KBM-7 (cell line): ENCODE measurements at regions not wholly inside any gene's neighbourhood (a gene's known extent, or its start where the extent isn't known, plus 50 kb on each side); places are given as distances from the start of the nearest gene placed in this dataset.
A peak's percentile ranks its signal among the peaks of the same experiment; 100 is the strongest.
"Not testable (repeated sequence)": the region's sequence is repeated elsewhere in the genome, so short reads cannot be mapped to it uniquely, and the experiment has no call there.

Experiments used
- DNase-seq: peaks from one replicate; pipeline ENCODE4 v3.0.0-alpha.2; 2015
- in situ Hi-C: fragments of 300-500 bp; cut with MboI; formaldehyde crosslinking; loops from 2 replicates; pipeline ENCODE4 v1.14.3; 2020; ENCODE audit warnings: low sequenced_read_pairs, low pct_unique_long_range_greater_than_20kb, mixed read lengths

DNA sequence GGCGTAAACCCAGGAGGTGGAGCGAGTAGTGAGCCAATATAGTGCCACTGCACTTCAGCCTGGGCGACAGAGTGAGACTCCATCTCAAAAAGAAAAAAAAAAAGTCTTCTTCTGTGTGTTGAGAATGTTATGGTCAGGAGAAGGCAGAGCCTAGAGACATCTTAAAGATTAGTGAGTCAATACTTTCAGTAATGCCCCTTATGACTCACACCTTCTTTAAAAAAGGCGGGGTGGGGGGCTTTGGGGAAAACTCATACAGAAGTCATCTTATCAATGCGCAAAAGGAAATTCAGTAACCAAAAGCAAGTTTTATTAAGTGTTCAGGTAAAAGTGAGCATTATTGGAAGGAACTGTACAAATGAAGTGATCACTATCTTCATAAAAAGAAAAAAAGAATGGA is 1369.8 kb upstream of the LRRTM3 start:
- no peak for DNase-seq
- in situ Hi-C loops = no loop called here

DNA sequence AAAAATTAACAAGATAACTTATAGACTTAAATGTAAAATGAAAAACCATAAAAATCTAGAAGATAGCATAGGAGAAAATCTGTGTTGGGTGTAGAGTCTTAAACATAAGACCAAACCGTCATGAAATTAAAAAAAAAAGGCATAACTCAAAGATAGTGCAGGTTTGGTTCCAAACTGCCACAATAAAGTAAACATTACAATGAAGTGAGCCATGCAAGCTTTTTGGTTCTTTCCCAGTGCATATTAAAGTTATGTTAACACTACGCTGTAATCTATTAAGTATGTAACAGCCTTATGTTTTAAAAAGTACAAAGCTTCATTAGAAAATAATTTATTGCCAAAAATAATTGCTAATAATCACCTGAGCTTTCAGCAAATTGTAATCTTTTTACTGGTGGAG is 1366.5 kb upstream of the LRRTM3 start:
- in situ Hi-C loops = no loop called here
- DNase-seq = no peak

DNA sequence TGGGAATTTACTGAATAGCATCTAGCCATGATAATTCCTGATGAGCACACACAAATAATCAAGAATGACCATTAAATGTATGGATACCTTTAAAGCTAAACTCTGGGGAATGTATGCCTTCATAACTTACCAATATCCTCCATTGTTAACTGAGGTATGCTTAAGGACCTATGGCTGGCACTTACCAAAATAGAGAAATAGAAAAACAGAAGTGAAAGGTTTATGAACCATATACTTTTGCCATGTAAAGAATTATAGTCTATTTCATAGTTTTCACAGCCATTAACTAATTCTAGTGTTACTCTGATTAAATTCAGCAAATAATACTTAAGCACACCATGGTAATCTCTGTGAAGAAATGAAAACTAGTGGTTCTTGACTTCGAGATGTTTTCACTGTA is 1360.6 kb upstream of the LRRTM3 start:
- in situ Hi-C loops = no loop called here
- no peak for DNase-seq

DNA sequence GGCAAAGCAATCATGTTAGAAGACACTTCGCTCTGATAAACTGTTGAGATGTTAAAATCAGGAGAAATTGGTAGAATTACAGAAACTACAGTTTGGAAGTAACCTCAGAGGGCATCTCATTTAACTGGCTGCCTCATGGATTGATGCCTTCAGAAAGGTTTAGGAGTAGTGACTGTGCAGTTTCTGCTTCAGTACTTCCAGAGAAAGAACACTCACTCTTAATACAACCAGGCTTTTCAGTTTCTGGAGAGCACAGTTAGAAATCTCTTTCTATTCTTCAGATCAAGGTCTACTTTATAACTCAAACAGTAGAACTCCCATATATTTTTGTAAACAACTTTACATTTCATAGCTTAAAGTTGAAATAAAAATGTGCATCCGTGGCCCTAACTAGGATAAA is 1358.9 kb upstream of the LRRTM3 start:
- in situ Hi-C loops = no loop called here
- DNase-seq = no peak

DNA sequence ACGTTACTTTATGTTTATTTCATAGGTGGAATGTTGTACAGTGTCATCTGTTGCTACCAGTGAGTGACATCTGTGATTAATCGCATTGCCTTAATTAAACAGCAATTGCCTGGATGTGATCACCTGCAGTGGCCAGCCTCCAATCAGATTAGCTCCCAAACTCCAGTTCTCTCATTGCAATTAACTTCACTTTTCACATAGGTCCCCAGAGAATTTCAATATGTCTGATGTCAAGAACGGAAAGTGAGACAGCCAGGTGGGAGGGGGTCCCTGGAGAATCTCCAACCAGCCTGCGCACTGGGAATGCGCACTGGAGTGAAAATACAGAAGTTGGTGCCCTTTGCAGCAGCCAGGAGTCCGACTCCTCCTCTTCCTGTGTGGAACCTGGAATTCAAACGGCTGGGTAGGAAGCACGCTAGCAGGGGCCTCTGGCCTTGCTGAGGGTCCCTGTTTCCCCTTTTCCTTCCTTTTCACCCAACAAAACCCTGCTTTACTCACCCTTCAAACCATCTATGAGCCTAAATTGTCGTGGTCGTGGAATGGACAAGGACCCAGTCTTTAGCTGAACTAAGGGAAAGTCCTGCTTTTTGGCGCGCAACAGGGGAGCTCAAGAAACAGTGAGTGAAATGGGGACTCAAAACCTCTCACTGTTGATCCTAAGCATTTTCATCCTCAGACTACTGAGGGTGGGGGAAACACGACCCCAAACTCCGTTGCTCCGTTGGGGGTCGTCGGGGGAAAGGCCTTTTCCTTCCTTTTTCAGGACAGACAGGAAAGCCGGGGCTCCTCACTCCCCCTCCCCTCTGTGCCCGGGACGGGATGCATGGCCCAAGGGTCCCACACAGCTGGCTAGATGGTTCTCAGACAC is 1355.5 kb upstream of the LRRTM3 start:
- in situ Hi-C loops = no loop called here
- peak; percentile 90 for DNase-seq

DNA sequence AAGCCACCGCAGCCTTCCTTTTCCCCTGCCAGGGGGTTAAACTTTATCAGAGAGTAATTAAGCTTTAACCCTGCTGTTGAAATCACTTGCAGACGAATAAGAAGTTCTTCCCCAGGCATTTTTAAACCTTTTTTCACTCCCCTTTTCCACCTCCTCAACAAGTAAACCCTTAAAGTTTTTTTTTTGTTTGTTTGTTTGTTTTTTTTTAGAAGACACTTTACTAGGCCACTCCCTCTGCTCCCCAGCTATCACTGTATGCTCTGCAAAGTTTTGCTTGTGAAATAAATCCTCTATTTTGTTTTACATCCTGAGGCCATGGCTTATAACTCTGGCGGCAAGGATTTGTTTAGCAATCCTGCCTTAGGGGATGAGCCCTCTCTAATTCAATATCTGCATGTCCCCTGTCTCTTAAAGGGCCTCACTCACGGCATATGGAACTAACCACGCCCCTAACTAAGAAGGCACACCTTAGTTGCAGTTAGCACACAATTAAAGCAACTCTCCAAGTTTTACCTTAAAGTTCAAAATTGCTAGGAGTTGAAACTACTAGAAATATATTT is 1354.7 kb upstream of the LRRTM3 start:
- DNase-seq = peak; percentile 62
- in situ Hi-C loops = no loop called here

DNA sequence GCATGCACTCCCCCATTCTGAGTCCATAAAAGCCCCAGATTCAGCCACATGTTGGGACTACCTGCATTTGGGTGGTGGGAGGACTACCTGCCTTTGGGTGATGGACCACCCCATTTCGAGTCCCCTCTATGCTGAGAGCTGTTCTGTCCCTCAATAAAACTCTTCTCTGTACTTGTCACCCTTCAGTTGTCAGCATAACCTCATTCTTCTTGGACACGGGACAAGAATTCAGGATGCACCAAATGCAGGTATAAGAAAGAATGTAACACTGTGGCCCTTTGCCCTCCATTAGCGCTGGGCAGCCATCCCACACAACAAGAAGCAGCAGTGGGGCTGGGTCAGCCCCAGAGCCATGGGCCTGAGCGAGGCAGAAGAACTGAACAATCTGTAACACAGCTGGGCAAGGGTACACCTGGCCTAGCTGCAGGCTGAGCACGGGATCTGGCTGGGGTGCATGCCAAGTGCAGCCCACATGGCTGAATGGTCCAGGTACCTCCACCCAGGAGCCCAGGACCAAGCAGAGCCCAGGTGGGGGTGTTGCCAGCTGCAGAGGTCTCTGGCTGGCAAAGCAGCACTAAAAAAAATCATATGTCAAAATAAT is 1344.3 kb upstream of the LRRTM3 start:
- in situ Hi-C loops = no loop called here
- DNase-seq = no peak

DNA sequence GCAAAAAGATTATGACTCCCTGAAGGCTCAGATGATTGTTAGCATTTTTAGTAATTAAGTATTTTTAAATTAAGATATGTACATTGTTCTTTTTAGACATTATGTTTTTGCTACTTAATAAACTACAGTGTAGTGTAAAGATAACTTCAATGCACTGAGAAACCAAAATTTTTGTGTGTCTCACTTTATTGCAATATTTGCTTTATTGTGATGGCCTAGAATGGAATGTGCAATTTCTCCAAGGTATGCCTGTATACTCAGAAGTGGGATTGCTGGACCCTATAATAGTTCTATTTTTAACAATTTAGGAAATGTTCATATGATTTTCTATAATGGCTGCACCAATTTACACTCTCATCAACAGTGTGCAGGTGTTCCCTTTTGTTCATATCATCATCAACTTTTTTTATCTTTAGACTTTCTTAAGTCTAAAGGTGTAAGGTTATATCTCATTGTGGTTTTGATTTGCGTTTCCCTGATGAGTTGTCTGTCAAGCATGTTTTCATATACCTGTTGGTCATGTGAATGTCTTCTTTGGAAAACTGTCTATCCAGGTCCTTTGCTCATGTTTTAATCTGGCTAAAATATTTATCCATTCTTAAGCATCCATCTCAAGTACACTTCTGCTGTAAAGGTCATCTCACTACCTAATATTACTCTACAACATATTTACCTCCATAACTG is 1323.5 kb upstream of the LRRTM3 start:
- no peak for DNase-seq
- in situ Hi-C loops = no loop called here

DNA sequence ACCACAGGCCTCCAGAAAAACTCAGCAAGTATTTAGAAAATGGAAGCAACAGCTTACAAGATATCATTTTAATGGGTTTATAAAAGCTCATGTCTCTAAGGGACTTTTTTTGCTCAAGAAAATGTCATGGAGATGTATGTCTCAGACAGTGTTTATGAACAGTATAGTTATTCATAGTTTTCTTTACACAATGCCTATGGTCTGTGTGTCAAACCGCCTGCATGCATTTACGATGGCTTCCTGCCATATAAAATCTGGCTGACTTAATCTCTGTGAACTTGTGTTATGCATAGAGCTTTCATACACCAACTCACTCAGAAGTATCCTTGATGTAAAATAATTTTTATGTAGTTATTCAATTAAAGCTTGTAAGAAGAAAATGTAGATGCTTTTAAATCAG is 1314.2 kb upstream of the LRRTM3 start:
- no peak for DNase-seq
- in situ Hi-C loops = no loop called here

DNA sequence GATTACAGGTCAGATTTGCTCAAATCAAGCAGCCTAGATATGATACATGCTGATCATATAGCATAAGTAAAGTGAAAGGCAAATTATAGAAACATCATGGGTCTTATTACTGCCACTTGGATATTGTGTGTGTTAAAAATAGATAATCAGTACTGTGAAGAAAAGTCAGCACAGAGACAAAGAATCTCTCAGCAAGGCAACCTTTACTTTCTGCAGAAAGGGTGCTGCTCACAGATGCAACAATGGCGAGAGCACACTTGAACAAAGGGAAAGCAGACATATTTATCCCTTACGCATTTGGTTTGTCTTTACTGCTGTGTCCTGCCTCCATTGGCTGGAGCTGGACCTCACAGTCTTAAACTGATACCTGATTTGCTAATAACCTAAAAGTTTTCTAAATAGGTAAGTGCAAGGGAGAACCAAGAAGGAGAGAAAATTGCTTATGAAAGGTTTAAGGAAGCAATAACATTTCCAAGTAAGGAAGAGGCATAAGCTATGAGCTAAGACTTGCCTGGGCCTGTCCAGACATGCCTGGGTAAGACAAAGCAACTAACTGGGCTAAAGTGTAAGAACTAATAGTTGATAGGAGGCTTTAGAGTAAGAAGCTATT is 1310.8 kb upstream of the LRRTM3 start:
- peak; percentile 13 for DNase-seq
- in situ Hi-C loops = no loop called here

DNA sequence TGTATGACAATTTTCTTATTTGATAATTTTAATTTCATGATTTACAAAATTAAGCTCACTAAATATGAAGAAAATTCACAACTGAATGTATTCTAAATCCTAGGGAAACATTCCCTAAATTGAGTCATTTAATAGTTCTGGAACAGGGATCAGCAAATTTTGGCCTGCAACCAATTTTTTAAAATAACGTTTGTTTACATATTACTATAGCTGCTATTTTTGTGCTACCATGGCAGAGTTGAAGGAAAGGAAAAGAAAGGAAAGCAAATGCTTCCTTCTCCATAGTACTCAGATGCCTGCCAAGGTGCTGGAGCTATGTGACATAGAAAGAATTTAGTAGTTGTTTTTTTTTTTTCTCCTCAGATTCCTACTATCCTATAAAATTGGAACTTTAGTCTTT is 1307.7 kb upstream of the LRRTM3 start:
- in situ Hi-C loops = no loop called here
- DNase-seq = no peak

DNA sequence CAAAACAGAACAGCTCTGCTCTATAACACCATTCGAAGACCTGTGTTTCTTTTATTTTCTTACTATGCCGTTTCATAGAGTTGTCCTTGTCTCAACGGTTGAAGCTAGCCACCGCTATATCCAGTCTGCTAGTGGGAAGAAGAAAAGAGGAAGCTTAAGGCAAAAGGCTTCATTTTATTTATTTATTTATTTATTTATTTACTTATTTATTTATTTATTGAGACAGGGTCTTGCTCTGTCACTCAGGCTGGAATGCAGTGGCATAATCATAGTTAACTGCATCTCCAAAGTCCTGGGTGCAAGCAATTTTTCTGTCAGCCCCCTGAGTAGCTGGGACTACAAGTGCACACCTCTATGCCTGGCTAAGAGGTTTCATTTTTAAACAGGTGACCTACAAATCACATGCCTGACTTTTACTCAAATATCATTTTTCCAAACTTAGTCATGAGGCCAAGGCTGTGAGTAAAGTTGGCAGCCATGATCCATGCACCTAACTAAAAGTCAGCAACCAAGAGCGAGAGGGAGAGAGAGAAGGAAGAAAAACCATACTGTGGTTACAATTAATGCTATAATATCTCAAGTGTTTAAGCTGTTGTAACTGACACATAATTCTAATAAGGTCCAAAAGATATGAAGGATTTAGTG is 1305.3 kb upstream of the LRRTM3 start:
- in situ Hi-C loops = no loop called here
- no peak for DNase-seq

DNA sequence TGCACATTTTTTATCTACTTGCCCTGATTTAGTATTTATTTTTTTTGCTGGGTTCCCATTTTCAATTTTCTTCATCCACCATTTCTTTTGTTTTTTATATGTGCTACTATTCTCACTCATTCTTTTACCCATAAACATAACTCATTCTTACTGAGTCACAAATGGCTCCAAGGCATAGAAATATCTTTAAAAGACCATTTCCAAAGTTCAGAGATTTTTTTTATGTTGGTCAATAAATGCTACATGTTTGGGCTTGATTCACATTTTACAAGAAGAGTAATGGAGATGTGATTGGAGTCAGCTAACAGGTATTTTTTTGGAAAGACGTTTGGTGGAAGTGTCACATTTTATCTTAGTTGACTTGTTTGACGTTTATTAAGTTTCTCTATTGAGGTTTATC is 1303.2 kb upstream of the LRRTM3 start:
- in situ Hi-C loops = no loop called here
- DNase-seq = no peak

DNA sequence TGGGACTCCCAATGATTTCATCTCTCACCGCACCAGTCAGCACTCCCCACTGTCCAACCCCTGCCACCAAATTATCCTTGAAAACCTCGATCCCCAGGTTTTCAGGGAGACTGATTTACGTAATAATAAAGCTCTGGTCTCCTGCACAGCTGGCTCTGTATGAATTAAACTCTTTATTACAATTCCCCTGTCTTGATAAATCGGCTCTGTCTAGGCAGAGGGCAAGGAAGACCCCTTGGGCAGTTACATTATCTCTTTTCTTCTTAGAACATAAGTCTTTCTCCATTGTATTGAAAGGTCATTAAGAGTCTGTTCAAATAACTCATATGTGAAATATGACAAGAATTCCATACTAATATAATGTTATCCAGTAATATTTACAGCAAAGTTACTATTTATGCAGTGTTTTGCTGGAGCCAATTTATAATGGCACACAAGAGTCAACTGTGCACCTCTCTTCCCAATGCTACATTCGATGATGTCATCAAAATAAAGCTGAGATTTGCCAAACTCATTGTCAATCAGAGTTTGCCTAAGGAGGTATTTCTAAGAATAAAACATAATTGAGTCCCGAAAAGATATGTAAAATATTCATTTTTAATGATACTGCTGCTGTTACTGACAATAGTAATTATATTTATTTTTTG is 1297.2 kb upstream of the LRRTM3 start:
- no peak for DNase-seq
- in situ Hi-C loops = no loop called here

DNA sequence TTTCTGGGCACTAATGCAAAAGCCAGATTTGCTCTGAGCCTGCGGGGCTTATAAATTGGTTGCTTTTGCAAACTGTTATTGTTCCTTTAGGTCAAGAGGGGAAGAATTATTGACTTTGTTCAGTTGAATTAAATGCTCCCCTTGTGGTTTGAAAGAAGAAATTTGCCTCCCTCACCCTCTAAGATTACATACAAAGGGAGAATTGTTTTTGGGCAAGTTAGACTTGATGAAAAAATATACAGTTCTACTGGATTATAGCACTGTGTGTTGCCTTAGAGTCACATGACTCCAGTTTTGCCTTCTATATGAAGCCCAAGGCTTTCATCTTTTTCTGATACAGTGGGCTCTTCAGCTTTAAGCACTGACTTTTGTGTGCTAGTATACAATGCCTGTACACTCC is 1265.8 kb upstream of the LRRTM3 start:
- in situ Hi-C loops = no loop called here
- DNase-seq = no peak

DNA sequence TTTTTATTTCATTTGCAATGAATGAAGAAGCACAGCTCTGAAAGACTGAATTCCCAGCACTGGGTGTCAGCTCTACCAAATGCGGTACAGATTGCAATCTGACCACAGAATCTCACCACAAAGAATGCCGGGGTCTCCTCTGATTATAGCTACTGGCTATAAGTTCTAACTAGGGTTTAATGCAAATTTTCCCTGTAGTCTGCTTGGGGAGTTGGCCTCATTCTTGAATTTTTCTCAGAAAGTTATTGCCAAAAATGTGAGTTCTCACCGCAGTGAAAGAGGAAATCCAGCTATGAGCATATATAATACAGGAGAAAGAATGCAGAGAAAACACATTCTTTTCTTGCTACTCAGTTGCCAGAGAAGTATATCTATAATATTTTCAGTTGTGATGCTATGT is 1255.7 kb upstream of the LRRTM3 start:
- in situ Hi-C loops = no loop called here
- peak; percentile 23 for DNase-seq

DNA sequence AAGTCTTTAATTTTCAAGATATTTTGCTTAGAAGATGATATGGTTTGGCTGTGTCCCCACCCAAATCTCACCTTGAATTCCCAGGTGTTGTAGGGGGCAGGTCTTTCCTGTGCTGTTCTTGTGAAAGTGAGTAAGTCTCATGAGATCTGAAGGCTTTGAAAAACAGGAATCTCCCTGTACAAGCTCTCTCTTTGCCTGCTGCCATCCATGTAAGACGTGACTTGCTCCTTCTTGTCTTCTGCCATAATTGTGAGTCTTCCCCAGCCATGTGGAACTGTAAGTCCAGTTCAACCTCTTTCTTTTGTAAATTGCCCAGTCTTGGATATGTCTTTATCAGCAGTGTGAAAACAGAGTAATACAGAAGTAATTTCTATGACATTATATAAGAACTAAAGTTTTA is 1255.2 kb upstream of the LRRTM3 start:
- in situ Hi-C loops, DNase-seq: not testable (repeated sequence)

DNA sequence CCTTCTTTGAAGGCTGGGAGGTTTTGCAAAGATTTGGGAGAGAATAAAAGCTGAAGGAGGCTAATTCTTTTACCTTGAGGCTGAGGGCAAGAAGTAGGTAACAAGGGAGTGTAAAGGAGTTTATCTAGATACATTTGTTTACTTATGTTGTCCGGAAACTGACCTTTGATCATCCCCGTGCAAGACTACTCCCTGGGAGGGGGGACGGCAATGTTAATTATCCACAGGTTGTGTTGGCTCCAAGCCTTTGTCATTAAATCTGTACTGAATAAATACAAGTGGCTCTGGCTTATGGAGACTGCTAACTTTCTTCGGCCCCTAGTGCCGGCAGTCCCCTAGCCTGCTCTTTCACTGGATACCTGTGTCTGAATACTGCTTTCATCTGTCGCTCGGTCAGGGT is 1250.6 kb upstream of the LRRTM3 start:
- in situ Hi-C loops = no loop called here
- DNase-seq = no peak

DNA sequence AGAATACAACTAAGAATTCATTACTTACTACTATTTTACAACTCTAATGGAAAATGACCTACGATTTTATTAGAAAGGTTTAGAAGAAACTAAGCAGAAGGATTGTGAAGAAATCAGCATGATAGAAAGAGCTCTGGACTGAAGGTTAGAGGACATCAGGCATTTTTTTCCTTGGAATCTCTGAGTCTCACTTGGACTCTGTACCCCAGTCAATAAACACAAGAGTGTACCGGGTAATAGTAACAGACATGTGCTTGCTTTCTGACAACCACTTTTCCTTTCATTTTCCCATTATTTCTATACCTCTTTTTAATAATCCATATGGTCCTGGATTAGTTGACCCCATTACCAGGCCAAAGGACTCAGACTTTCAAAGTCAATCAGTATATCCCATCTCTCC is 1240.9 kb upstream of the LRRTM3 start:
- in situ Hi-C loops = no loop called here

More for the DNA sequence above, 1240.9 kb upstream of the LRRTM3 start:
- DNase-seq = no peak
